Heart right ventricle (tissue), 16 donors: ENCODE measurements at regions not wholly inside any gene's neighbourhood (a gene's known extent, or its start where the extent isn't known, plus 50 kb on each side); places are given as distances from the start of the nearest gene placed in this dataset.
A peak's percentile ranks its signal among the peaks of the same experiment; 100 is the strongest.

Experiments
- ATAC-seq, 8 donors: fragments of 200-7000 bp; cut with Tn5 transposase; one replicate each; pipeline ENCODE4 v1.9.1; 2020; ENCODE audit warnings: mild to moderate bottlenecking in 8 of 8, moderate library complexity in 8 of 8, moderate number of reproducible peaks in 1 of 8
- DNase-seq, 2 donors: peaks; one replicate each; pipeline ENCODE4 v3.0.0-alpha.2; 2020
- H3K27ac ChIP-seq, 10 donors: fragments of 200-600 bp; sonication (generic) in 2 of 10; one replicate each; pipeline versions ENCODE4 v1.5.0 to v1.8.0; 2020 to 2022; ENCODE audit warnings: mild to moderate bottlenecking in 3 of 10
- H3K27me3 ChIP-seq, 7 donors: fragments of 200-600 bp; one replicate each; pipeline ENCODE4 v1.8.0; 2021 to 2022; ENCODE audit warnings: mild to moderate bottlenecking in 2 of 7
- H3K36me3 ChIP-seq, 9 donors: fragments of 200-600 bp; sonication (generic) in 1 of 9; one replicate each; pipeline versions ENCODE4 v1.5.0 to v1.8.0; 2020 to 2022; ENCODE audit warnings: mild to moderate bottlenecking in 2 of 9
- H3K4me1 ChIP-seq, 9 donors: fragments of 200-600 bp; sonication (generic) in 1 of 9; one replicate each; pipeline versions ENCODE4 v1.5.0 to v1.8.0; 2020 to 2022; ENCODE audit warnings: mild to moderate bottlenecking in 4 of 9
- H3K4me3 ChIP-seq, 10 donors: fragments of 200-600 bp; sonication (generic) in 2 of 10; one replicate each; pipeline versions ENCODE4 v1.5.0 to v1.8.0; 2020 to 2022; ENCODE audit warnings: mild to moderate bottlenecking in 7 of 10, moderate library complexity in 2 of 10
- H3K9me3 ChIP-seq, 11 donors: fragments of 200-600 bp in 10 of 11; sonication (generic) in 2 of 11; one replicate each; pipeline versions ENCODE4 v1.5.0 to v1.8.0; 2013 to 2022; ENCODE audit warnings: mild to moderate bottlenecking in 2 of 11, control low read depth in 1 of 11, moderate library complexity in 1 of 11
- CTCF ChIP-seq, 9 donors: fragments of 200-600 bp; sonication (generic) in 2 of 9; IDR thresholded peaks; one replicate each; pipeline versions ENCODE4 v1.5.0 to v1.8.0; 2021 to 2022; ENCODE audit warnings: antibody characterized with exemption in 9 of 9, mild to moderate bottlenecking in 5 of 9, moderate library complexity in 1 of 9
- WGBS, 2 donors: extraction: QIAGEN DNeasy Blood & Tissue Kit; methylation state at CpG; one replicate each; pipeline ENCODE4 v1.1.7; 2013; ENCODE audit warnings: inconsistent platforms in 1 of 2; 5-methylcytosine and 5-hydroxymethylcytosine counted together
- intact Hi-C, 10 donors: fragments of 100-400 bp; cut with DNase I; formaldehyde crosslinking; loops; one replicate each; pipeline versions ENCODE4 v1.11.1 to v1.14.2; 2022
- donor health status: Arrhythmogenic right ventricular cardiomyopathy.
- donor health status: ischemic (EF 13 %, LVEDD 7.1; RV severe dilation, severe dysfunction).
- donor health status: healthy with polysubstance abuse.
- donor health status: DM: no; HTN: yes; CAD: no.
- donor health status: DM: no; HTN: no; CAD: no.
- donor health status: ischemic (EF 25% LVEDD 6.9; RV normal size, moderate dysfunction).
- donor health status: ischemic (EF 25% LVEDD 5.7; RV mildly dilated, moderate dysfunction).
- donor health status: healthy.
- donor health status: DM: yes; HTN: yes; CAD: no.
- donor health status: Ischemic cardiomyopathy.
- donor health status: ischemic (EF 35%, LVEDD 5.7; RV mildly dilated, moderate dysfunction).
- donor health status: nonischemic (EF 11% LVEDD 7.7; RV severe dilation, severe dysfunction).
- donor health status: DM: yes; HTN: yes; CAD: no.
- donor health status: PGD.
- donor health status: ischemic (EF 29% LVEDD 5.4; RV normal size, mild dysfunction).
- donor health status: nonischemic (EF 23%, LVEDD 6.1; RV moderate dilation, normal function).

- Histone ChIP-seq H3K9me3 (peaks cover 0 to 5% (median 0%) of the 10 kb centered on the region in 11 donors), H3K27me3 (no peaks in the 10 kb centered on the region), H3K4me1 (peaks cover 0 to 44% (median 0%) of the 10 kb centered on the region in 9 donors), H3K27ac (peak overlapping the region in 1 of 10 donors; percentile 62), H3K4me3 (no peak overlapping the region), H3K36me3 (no peaks in the 10 kb centered on the region)
- TF ChIP-seq CTCF (IDR thresholded peaks at IDR 0.05), result no peak
- no peak for DNase-seq
- intact Hi-C loops, result no loop called here
- no peak for ATAC-seq
- WGBS, 2 donors, result 91 to 92% methylated on average over 8 of the region's 8 CpGs
Observed at GRCh38 chr2:8297376-8298231, 384.3 kb upstream of the ID2 start.

GRCh38 chr2:8298783-8299182, 383.1 kb upstream of the ID2 start:
- WGBS, 2 donors, result 91% methylated on average over 3 of the region's 3 CpGs
- Histone ChIP-seq H3K9me3 (peaks cover 0 to 3% (median 0%) of the 10 kb centered on the region in 11 donors), H3K4me1 (peaks cover 0 to 56% (median 0%) of the 10 kb centered on the region in 9 donors), H3K4me3 (no peak overlapping the region), H3K27me3 (no peaks in the 10 kb centered on the region), H3K27ac (peak overlapping the region in 1 of 10 donors; percentile 62), H3K36me3 (no peaks in the 10 kb centered on the region)
- ATAC-seq, result peak; percentile 29 to 81 (median 58)
- peak in 1 of 2 donors; percentile 23 for DNase-seq
- TF ChIP-seq CTCF (IDR thresholded peaks at IDR 0.05), result no peak
- intact Hi-C loops, result no loop called here

GRCh38 chr2:8300216-8300615, 381.6 kb upstream of the ID2 start:
- no peak overlapping the region for H3K4me3 ChIP-seq
- TF ChIP-seq CTCF (IDR thresholded peaks at IDR 0.05), result no peak
- H3K4me1 ChIP-seq, result peaks cover 0 to 70% (median 0%) of the 10 kb centered on the region in 9 donors
- H3K9me3 ChIP-seq, result peaks cover 0 to 3% (median 0%) of the 10 kb centered on the region in 11 donors
- intact Hi-C loops, result no loop called here
- DNase-seq (no peak), ATAC-seq (no peak)
- H3K27me3 ChIP-seq, result no peaks in the 10 kb centered on the region
- no peaks in the 10 kb centered on the region for H3K36me3 ChIP-seq
- no peak overlapping the region for H3K27ac ChIP-seq
- WGBS, 2 donors, result 71 to 78% methylated on average over 5 of the region's 5 CpGs

- intact Hi-C loops, result no loop called here
- 58 to 71% methylated on average over 3 of the region's 3 CpGs for WGBS, 2 donors
Observed at GRCh38 chr2:8300905-8301304, 381.0 kb upstream of the ID2 start.

More at GRCh38 chr2:8300905-8301304, 381.0 kb upstream of the ID2 start:
- H3K9me3 ChIP-seq, result peaks cover 0 to 3% (median 0%) of the 10 kb centered on the region in 11 donors
- DNase-seq (no peak), ATAC-seq (no peak)
- no peak overlapping the region for H3K4me3 ChIP-seq
- no peak for TF ChIP-seq CTCF (IDR thresholded peaks at IDR 0.05)
- H3K36me3 ChIP-seq, result no peaks in the 10 kb centered on the region
- no peaks in the 10 kb centered on the region for H3K27me3 ChIP-seq
- no peak overlapping the region for H3K27ac ChIP-seq
- H3K4me1 ChIP-seq, result peaks cover 0 to 76% (median 0%) of the 10 kb centered on the region in 9 donors
